Activated T-cell treated with anti-CD3 and anti-CD28 coated beads, Interleukin-2, amount 50 U/mL, for 4 hours (primary cell): ENCODE measurements at regions not wholly inside any gene's neighbourhood (a gene's known extent, or its start where the extent isn't known, plus 50 kb on each side); places are given as distances from the start of the nearest gene placed in this dataset.

Experiments
- ATAC-seq, 2 donors: fragments of 200-7000 bp; cut with Tn5 transposase; one replicate each; pipeline ENCODE4 v1.10.0; 2021
- DNase-seq: peaks from one replicate; pipeline ENCODE4 v3.0.0-alpha.2; 2020
- H3K27me3 Mint-ChIP-seq: one replicate; pipeline ENCODE4 v1.8.0; 2021; ENCODE audit warnings: low read depth, mixed read lengths
- H3K36me3 Mint-ChIP-seq: one replicate; pipeline ENCODE4 v1.8.0; 2022; ENCODE audit warnings: mixed read lengths; ENCODE audit not compliant: insufficient read depth
- H3K4me1 Mint-ChIP-seq: one replicate; pipeline ENCODE4 v1.8.0; 2021; ENCODE audit warnings: low read depth, mixed read lengths
- H3K4me3 Mint-ChIP-seq: one replicate; pipeline ENCODE4 v1.8.0; 2021; ENCODE audit warnings: mild to moderate bottlenecking, moderate library complexity, mixed read lengths
- H3K9me3 Mint-ChIP-seq: one replicate; pipeline ENCODE4 v1.8.0; 2021; ENCODE audit warnings: mixed read lengths

GRCh38 chr14:53875324-53875897 is 81.2 kb downstream of the BMP4 start:
- ATAC-seq (no peak), DNase-seq (no peak)
- H3K27me3 Mint-ChIP-seq, result no peaks in the 10 kb centered on the region
- no peaks in the 10 kb centered on the region for H3K4me1 Mint-ChIP-seq
- H3K4me3 Mint-ChIP-seq, result no peak overlapping the region
- H3K9me3 Mint-ChIP-seq, result peaks cover 8% of the 10 kb centered on the region
- H3K36me3 Mint-ChIP-seq, result no peaks in the 10 kb centered on the region

GRCh38 chr14:53874704-53875103 is 81.9 kb downstream of the BMP4 start:
- Mint-ChIP-seq H3K36me3 (no peaks in the 10 kb centered on the region), H3K27me3 (no peaks in the 10 kb centered on the region), H3K9me3 (peaks cover 8% of the 10 kb centered on the region), H3K4me3 (no peak overlapping the region), H3K4me1 (no peaks in the 10 kb centered on the region)
- ATAC-seq (no peak), DNase-seq (no peak)

- Mint-ChIP-seq H3K27me3 (no peaks in the 10 kb centered on the region), H3K4me3 (no peak overlapping the region), H3K4me1 (no peaks in the 10 kb centered on the region), H3K9me3 (peaks cover 7% of the 10 kb centered on the region), H3K36me3 (no peaks in the 10 kb centered on the region)
- DNase-seq (no peak), ATAC-seq (no peak)
Measured at GRCh38 chr14:53872681-53873089, 83.9 kb downstream of the BMP4 start.

GRCh38 chr14:53871951-53872350 is 84.7 kb downstream of the BMP4 start:
- DNase-seq, result no peak
- H3K4me1 Mint-ChIP-seq, result no peaks in the 10 kb centered on the region
- no peaks in the 10 kb centered on the region for H3K27me3 Mint-ChIP-seq
- H3K9me3 Mint-ChIP-seq, result peaks cover 4% of the 10 kb centered on the region
- no peaks in the 10 kb centered on the region for H3K36me3 Mint-ChIP-seq
- no peak for ATAC-seq
- H3K4me3 Mint-ChIP-seq, result no peak overlapping the region

GRCh38 chr14:53871011-53871410 is 85.6 kb downstream of the BMP4 start:
- H3K4me3 Mint-ChIP-seq, result no peak overlapping the region

GRCh38 chr14:53865711-53866110 is 90.9 kb downstream of the BMP4 start:
- ATAC-seq (no peak), DNase-seq (no peak)
- no peaks in the 10 kb centered on the region for H3K9me3 Mint-ChIP-seq
- H3K27me3 Mint-ChIP-seq, result no peaks in the 10 kb centered on the region
- H3K36me3 Mint-ChIP-seq, result no peaks in the 10 kb centered on the region
- no peaks in the 10 kb centered on the region for H3K4me1 Mint-ChIP-seq
- H3K4me3 Mint-ChIP-seq, result no peak overlapping the region

More at GRCh38 chr14:53871011-53871410, 85.6 kb downstream of the BMP4 start:
- no peak for ATAC-seq
- Mint-ChIP-seq H3K9me3 (no peaks in the 10 kb centered on the region), H3K36me3 (no peaks in the 10 kb centered on the region), H3K27me3 (no peaks in the 10 kb centered on the region), H3K4me1 (no peaks in the 10 kb centered on the region)
- no peak for DNase-seq

- no peak overlapping the region for H3K4me3 Mint-ChIP-seq
- H3K9me3 Mint-ChIP-seq, result no peaks in the 10 kb centered on the region
- no peak for DNase-seq
- no peak for ATAC-seq
- no peaks in the 10 kb centered on the region for H3K4me1 Mint-ChIP-seq
- H3K27me3 Mint-ChIP-seq, result peaks cover 2% of the 10 kb centered on the region
- H3K36me3 Mint-ChIP-seq, result no peaks in the 10 kb centered on the region
Measured at GRCh38 chr14:53861781-53862180, 94.8 kb downstream of the BMP4 start.

- Mint-ChIP-seq H3K4me1 (no peaks in the 10 kb centered on the region), H3K9me3 (no peaks in the 10 kb centered on the region), H3K4me3 (no peak overlapping the region), H3K27me3 (peaks cover 4% of the 10 kb centered on the region), H3K36me3 (no peaks in the 10 kb centered on the region)
- ATAC-seq, result no peak
- no peak for DNase-seq
Measured at GRCh38 chr14:53858345-53858684, 98.3 kb downstream of the BMP4 start.

- H3K4me3 Mint-ChIP-seq, result no peak overlapping the region
- H3K36me3 Mint-ChIP-seq, result no peaks in the 10 kb centered on the region
- H3K9me3 Mint-ChIP-seq, result no peaks in the 10 kb centered on the region
- H3K27me3 Mint-ChIP-seq, result peaks cover 4% of the 10 kb centered on the region
- DNase-seq (no peak), ATAC-seq (no peak)
- H3K4me1 Mint-ChIP-seq, result no peaks in the 10 kb centered on the region
Measured at GRCh38 chr14:53857625-53858344, 98.8 kb downstream of the BMP4 start.

- Mint-ChIP-seq H3K27me3 (peaks cover 4% of the 10 kb centered on the region), H3K4me3 (no peak overlapping the region), H3K4me1 (no peaks in the 10 kb centered on the region), H3K36me3 (no peaks in the 10 kb centered on the region), H3K9me3 (no peaks in the 10 kb centered on the region)
- no peak for DNase-seq
- ATAC-seq, result no peak
Measured at GRCh38 chr14:53855574-53855973, 101.1 kb downstream of the BMP4 start.

GRCh38 chr14:53855127-53855526 is 101.5 kb downstream of the BMP4 start:
- Mint-ChIP-seq H3K4me3 (no peak overlapping the region), H3K4me1 (no peaks in the 10 kb centered on the region), H3K9me3 (no peaks in the 10 kb centered on the region), H3K36me3 (no peaks in the 10 kb centered on the region), H3K27me3 (peaks cover 4% of the 10 kb centered on the region)
- ATAC-seq (no peak), DNase-seq (no peak)

GRCh38 chr14:53851394-53852090 is 105.1 kb downstream of the BMP4 start:
- Mint-ChIP-seq H3K27me3 (peaks cover 2% of the 10 kb centered on the region), H3K36me3 (no peaks in the 10 kb centered on the region)

GRCh38 chr14:53850714-53851296 is 105.8 kb downstream of the BMP4 start:
- H3K36me3 Mint-ChIP-seq, result no peaks in the 10 kb centered on the region
- H3K27me3 Mint-ChIP-seq, result peaks cover 2% of the 10 kb centered on the region
- H3K4me1 Mint-ChIP-seq, result no peaks in the 10 kb centered on the region
- H3K4me3 Mint-ChIP-seq, result no peak overlapping the region
- H3K9me3 Mint-ChIP-seq, result no peaks in the 10 kb centered on the region
- ATAC-seq (no peak), DNase-seq (no peak)

More at GRCh38 chr14:53851394-53852090, 105.1 kb downstream of the BMP4 start:
- DNase-seq, result no peak
- ATAC-seq, result no peak
- Mint-ChIP-seq H3K4me3 (no peak overlapping the region), H3K4me1 (no peaks in the 10 kb centered on the region), H3K9me3 (no peaks in the 10 kb centered on the region)

- H3K36me3 Mint-ChIP-seq, result no peaks in the 10 kb centered on the region
- peaks cover 2% of the 10 kb centered on the region for H3K27me3 Mint-ChIP-seq
- DNase-seq, result no peak
- H3K9me3 Mint-ChIP-seq, result no peaks in the 10 kb centered on the region
- ATAC-seq, result no peak
- no peak overlapping the region for H3K4me3 Mint-ChIP-seq
- no peaks in the 10 kb centered on the region for H3K4me1 Mint-ChIP-seq
Measured at GRCh38 chr14:53849549-53849948, 107.1 kb downstream of the BMP4 start.

- H3K4me1 Mint-ChIP-seq, result no peaks in the 10 kb centered on the region
- DNase-seq (no peak), ATAC-seq (no peak)
- H3K9me3 Mint-ChIP-seq, result no peaks in the 10 kb centered on the region
- H3K27me3 Mint-ChIP-seq, result peaks cover under 1% of the 10 kb centered on the region
- H3K4me3 Mint-ChIP-seq, result no peak overlapping the region
- no peaks in the 10 kb centered on the region for H3K36me3 Mint-ChIP-seq
Measured at GRCh38 chr14:53848854-53849253, 107.8 kb downstream of the BMP4 start.
